NCI-H82 treated with DMSO at 0.1 percent for 48 hours (cell line): ENCODE measurements at regions not wholly inside any gene's neighbourhood (a gene's known extent, or its start where the extent isn't known, plus 50 kb on each side); places are given as distances from the start of the nearest gene placed in this dataset.

Source experiments
- DNase-seq: peaks from one replicate; lab custom pipeline; 2025; ENCODE audit not compliant: unreplicated experiment; lab: John Stamatoyannopoulos, UW

DNA sequence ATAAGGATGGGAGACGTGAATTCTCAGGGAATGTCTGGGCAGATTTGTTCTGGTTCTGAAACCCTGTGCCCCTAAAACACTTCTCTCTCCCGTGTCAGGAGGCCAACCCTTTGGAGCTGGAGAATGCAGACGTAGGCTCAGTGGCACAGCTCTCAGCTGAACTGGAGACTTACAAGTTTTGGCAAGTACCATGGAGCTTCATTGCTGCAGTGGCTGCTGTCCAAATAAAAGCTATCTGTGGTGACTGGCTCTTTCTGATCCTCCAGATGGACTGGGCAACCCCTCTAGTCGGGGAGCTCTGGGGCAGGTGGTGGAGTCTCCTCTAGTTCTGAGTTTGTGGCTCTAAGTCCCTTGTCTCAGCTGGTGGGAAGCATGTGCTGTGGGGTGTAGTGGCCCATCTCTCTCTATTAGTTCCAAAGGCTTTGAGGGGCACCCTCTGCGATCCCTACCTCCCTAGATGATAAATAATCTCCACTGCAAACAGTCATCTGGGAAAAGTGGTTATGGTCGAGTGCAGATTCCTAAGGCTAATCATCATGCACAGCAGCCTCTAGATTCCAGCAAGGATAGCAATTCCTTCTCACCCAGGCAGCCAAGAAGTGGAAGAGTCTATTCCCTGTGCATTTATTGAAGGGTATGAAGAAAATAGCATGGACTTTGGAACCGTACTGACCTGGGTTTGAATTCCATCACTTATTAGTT, 204.2 kb upstream of the KLF4 start:
- DNase-seq, result no peak

GRCh38 chr9:107691664-107692063, 202.1 kb upstream of the KLF4 start:
- no peak for DNase-seq

GRCh38 chr9:107690021-107690420, 200.5 kb upstream of the KLF4 start:
- DNase-seq, result no peak

DNA sequence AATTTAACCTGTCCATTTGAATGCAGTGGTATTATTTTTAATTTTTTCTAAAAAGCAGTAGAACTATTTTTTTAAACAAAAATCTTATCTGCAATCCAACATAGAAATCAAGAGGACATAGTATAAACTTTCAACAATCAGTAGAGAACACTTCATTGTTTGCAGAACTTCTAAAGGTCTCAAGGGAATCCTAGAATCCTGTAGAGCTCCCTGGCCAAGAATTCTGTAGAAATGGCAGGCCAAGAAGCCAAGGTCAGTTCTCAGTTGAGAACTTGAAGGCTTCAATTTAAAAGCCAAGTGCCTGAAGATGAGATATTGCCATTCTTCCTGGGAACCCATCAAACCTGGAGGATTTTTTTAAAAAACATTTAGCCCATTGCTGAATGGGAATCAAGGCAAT, 199.2 kb upstream of the KLF4 start:
- no peak for DNase-seq

DNA sequence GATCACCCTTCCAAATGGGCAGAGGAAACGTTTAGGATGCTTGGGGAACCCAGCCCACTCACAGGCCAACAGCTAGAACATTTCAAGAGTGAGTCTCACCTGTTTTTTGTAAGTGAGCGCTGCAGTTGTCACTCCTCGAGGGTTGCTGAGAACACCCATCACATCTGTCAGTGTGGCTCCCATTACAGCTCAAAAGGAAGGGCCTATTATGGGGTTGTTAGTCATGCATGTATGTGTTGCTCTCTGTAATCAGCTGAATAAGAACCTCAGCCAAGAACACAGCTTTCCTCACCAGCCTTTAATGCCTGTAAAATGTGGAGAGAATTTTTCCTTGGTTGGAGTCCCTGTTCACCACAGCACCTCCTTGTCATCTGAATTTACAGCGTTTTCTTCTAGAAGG, 196.3 kb upstream of the KLF4 start:
- DNase-seq, result no peak

DNA sequence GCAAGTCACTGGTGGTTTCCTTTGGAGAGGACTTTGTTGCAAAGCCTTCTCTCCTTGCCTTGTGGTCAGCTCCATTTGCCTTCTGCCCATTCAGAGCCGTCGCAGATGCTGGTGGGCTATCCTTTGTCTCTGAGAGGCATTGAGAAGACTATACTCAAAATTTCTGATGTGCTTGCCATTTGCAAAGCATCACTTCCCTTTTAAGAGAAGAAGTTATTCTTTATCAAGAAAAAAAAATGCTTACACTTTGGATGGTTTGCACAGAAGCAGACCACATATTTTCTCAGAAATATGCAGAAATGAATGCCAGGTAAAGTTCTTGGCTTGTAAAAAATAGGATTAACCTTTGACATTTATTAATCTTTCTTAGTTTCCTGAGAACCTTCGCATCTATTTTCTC, 195.8 kb upstream of the KLF4 start:
- DNase-seq, result no peak

GRCh38 chr9:107684224-107684623, 194.7 kb upstream of the KLF4 start:
- DNase-seq, result no peak

DNA sequence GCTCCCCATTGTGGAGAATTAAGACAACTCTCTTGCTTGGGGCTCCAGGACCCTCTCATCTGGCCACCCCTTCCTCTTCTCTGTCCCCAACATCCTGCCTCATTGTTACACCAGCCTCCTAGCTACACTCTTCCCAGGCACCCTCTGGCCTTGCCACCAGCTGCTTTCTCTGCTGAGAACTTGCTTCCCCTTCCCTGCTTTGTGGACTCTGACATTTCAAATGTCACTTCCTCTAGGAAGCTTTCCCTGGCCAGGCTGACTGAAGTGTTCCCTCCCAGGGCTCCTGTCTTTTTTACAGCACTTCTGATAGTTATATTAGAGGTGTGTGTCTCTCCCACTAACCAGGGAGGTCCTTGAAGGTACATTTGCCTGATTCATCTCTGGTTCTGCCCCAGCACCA, 194.0 kb upstream of the KLF4 start:
- no peak for DNase-seq

DNA sequence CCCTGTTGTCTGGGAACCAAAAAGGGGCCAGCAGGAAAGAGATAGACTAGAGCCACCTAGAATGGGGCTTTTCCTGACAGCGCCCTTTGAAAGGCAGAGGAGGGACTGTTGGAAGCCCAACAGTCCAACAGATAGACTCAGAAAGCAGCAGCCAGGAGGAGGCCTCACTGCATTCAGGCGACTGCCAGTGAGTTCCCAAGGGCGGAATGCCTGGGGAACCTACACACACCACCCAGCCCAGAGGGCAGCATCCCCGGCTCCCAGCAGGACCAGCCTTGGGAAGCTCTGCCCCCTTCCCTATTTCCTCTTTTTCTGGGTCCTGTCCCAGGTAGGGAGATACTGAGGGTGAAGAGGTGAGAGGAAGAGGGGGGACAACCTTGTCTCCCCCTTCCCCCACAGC, 192.4 kb upstream of the KLF4 start:
- no peak for DNase-seq

GRCh38 chr9:107675351-107676259, 186.0 kb upstream of the KLF4 start:
- DNase-seq, result no peak

- no peak for DNase-seq
Observed at GRCh38 chr9:107674721-107675277, 185.2 kb upstream of the KLF4 start.

GRCh38 chr9:107673861-107674720, 184.5 kb upstream of the KLF4 start:
- no peak for DNase-seq

GRCh38 chr9:107671588-107671987, 182.0 kb upstream of the KLF4 start:
- DNase-seq, result no peak

DNA sequence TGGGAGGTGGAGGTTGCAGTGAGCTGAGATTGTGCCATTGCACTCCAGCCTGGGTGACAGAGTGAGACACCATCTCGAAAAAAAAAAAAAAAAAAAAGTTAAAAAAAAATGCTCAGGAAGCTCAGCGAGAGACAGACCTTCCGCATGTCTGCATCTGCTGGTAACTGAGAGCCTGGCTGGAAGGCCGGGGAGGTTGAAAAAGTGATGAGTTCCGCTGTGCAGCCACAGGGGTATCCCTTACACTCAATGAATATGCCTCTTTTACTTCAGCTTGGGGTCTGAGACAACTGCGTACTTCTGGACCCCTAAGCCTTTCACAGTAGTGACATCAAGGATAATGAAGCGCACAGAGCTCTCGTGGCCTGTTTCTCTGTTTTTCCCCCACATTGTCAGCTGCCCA, 179.9 kb upstream of the KLF4 start:
- no peak for DNase-seq

DNA sequence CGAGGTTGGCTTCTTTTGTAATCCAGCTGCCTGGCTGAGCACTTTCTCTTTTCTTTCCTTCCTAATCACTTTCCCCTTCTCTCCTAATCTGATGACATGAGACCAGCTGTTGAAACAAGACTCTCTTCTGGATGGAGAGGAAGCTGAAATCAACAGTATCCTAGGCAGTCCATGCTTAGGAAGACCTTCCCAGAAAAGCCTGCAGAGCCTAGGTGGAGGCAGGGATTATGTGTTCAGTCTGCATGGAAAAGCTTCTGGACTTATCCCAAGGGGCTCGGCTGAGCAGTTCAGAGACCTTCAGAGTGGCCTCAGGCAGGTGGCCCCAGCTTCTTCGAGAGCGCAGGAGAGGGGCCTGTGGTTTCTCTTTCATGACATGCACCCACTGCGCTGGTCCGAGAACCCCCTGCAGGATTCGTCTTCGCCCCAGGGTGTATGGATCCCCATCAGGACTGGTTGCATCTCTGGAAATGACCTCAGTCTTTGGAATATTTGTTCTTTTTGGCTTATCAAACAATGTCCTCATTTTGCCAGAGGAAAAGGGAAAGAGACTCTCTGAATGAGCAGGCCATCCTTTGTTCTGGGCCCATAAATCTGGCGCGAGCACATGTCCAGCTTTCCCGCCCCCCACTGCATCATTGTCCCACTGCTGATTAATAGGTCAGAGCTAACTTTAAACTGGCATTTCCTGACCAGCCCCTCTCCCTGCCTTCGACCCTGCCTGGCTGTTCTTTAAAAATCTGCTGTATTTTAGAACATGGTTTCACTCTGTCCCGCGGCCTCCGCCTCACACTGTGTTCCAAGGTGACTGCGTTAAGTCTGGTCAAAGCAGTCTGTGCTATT, 177.9 kb upstream of the KLF4 start:
- no peak for DNase-seq

GRCh38 chr9:107665057-107665456, 175.5 kb upstream of the KLF4 start:
- no peak for DNase-seq

GRCh38 chr9:107660976-107661375, 171.4 kb upstream of the KLF4 start:
- no peak for DNase-seq

- no peak for DNase-seq
Observed at GRCh38 chr9:107653263-107653821, 163.8 kb upstream of the KLF4 start.

- no peak for DNase-seq
Observed at GRCh38 chr9:107650995-107651394, 161.4 kb upstream of the KLF4 start.

DNA sequence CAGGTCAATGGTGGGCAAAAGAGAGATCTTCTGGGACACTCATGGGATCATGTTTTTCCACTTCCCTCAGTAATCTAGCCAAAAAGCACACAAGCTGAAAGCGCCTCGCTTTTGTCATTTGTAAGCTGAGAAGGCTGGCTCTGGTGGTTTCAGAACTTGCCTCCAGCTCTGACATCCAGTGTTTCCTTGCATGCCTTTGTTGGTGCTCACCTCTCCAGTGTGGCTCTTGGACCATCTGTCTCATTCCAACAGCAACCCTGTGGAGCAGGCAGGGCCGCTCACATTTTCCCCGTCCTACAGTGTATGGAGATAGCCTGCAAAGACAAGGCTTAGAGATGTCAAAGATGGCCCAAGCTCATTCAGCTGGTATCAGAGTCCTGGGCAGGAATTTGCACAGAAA, 160.8 kb upstream of the KLF4 start:
- DNase-seq, result no peak
